GM19463 (cell line): ENCODE measurements at regions not wholly inside any gene's neighbourhood (a gene's known extent, or its start where the extent isn't known, plus 50 kb on each side); places are given as distances from the start of the nearest gene placed in this dataset.
"Not testable (repeated sequence)": the region's sequence is repeated elsewhere in the genome, so short reads cannot be mapped to it uniquely, and the experiment has no call there.

ENCODE experiments used
- ATAC-seq: cut with Tn5 transposase; IDR thresholded peaks from one replicate; pipeline ENCODE4 v1.9.1; 2021; ENCODE audit warnings: mild to moderate bottlenecking, moderate library complexity; ENCODE audit not compliant: unreplicated experiment

DNA sequence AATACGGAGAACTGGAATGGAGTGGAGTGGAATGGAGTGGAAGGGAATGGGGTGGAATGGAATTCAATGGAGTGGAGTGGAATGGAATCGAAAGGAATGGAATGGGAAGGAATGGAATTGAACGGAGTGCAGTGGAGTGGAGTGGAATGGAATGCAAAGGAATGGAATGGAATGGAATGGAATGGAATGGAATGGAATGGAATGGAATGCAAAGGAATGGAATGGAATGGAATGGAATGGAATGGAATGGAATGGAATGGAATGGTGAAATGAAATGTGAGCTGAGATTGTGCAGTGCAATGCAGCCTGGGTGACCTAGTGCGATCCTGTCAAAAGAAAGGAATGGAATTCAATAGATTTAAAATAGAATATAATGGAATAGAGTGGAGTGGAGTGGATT is 357.3 kb upstream of the WSB1 start:
- ATAC-seq, result not testable (repeated sequence)

DNA sequence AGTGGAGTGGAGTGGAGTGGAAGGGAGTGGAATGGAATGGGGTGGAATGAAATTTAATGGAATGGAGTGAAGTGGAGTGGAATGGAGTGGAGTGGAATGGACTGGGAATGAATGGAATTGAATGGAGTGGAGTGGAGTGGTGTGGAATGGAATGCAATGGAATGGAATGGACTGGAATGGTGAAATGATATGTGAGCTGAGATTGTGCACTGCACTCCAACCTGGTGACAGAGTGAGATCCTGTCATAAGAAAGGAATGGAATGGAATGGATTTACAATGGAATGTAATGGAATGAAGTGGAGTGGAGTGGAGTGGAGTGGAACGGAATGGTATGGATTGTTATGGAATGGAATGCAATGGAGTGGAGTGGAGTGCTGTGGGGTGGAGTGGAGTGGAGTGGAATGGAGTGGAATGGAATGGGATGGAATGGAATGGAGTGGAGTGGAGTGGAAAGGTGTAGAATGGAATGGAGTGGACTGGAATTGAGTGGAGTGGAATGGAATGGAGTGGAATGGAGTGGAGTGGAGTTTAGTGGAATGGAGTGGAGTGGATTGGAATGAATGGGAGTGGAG is 356.1 kb upstream of the WSB1 start:
- not testable (repeated sequence) for ATAC-seq

DNA sequence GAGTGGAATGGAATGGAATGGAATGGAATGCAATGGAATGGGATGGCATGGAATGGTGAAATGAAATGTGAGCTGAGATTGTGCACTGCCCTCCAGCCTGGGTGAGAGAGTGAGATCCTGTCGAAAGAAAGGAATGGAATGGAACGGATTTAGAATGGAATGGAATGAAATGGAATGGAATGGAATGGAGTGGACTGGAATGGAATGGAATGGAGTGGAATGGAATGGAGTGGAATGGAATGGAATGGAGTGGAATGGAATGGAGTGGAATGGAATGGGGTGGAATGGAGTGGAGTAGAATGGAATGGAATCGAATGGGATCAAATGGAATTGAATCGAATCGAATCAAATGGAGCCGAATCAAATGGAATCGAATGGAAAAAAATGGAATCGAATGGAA is 354.2 kb upstream of the WSB1 start:
- not testable (repeated sequence) for ATAC-seq

DNA sequence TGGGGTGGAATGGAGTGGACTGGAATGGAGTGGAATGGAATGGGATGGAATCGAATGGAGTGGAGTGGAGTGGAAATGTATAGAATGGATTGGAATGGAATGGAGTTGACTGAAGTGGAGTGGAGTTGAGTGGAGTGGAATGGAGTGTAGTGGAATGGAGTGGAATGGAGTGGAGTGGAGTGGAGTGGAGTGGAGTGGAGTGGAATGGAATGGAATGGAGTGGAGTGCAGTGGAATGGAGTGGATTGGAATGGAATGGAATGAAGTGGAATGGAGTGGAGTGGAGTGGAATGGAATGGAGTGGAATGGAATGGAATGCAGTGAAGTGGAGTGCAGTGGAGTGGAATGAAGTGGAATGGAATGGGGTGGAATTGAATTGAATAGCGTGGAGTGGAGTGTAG is 353.3 kb upstream of the WSB1 start:
- ATAC-seq, result not testable (repeated sequence)

DNA sequence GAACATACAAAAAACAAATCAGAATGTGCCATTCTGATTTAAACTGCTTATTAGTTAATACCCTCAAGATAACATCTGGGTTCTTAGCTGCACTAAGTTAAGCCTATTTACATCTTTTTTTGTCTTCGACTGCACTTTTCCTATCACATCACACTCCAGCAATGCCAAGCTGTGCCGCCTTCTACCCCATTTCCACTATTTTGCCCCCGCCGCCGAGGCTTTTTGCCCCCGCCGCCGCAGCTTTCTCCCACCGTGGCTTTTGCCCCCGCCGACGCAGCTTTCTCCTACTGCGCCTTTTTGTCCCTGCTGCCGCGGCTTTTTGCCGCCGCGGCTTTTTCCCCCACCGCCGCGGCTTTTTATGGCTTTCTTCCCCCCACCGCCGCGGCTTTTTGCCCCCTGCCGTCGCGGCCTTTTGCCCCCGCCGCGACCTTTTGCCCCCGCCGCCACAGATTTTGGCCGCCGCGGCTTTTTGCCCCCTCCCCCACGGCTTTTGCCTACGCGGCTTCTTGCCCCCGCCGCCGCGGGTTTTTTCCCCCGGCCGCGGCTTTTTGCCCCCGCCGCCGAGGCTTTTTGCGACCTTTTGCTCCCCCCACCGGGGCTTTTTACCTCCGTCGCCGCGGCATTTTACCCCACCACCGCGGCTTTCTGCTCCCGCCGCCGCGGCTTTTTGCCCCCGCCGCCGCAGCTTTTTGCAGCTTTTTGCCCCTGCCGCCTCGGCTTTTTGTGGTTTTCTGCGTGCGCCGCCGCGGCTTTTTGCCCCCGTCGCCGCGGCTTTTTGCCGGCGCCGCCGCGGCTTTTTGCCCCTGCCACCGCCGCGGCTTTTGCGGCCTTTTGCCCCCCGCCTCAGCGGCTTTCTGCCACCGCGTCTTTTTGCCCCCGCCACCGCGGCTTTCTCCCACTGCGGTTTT is 331.4 kb upstream of the WSB1 start:
- ATAC-seq, result no peak

DNA sequence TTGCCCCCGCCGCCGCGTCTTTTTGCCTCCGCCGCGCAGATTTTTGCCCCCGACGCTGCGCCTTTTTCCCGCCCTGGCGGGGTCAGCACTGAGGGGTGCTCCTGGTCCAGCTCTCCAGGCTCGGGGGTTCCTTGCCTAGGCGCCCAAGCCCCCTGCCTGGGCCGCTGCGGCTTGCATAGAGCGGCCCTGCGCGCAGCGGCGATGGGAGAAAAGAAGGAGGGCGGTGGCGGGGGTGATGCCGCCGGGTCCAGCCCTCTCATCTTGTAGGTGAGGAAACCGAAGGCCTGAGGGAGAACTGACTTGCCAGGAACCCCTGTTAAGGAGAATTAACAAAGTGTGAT is 330.8 kb upstream of the WSB1 start:
- no peak for ATAC-seq

DNA sequence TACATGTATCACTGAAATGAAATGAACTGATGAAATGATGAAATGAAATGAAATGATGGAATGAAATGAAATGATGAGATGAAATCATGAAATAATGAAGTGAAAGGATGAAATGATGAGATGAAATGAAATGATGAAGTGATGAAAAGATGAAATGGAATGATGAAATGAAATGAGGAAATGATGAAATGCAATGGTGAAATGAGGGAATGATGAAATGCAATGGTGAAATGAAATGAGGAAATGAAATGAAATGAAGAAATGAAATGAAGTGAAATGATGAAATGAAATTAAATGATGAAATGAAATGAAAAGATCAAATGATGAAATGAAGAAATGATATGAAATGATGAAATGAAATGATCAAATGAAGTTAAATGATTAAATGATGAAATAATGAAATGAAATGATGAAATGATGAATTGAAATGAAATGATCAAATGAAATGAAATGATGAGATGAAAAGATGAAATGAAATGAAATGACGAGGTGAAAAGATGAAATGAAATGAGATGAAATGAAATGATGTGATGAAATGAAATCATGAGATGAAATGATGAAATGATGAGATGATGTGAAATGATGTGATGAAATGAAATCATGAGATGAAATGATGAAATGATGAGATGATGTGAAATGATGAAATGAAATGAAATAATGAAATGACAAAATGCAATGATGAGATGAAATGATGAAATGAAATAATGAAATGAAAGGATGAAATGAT is 327.9 kb upstream of the WSB1 start:
- not testable (repeated sequence) for ATAC-seq

DNA sequence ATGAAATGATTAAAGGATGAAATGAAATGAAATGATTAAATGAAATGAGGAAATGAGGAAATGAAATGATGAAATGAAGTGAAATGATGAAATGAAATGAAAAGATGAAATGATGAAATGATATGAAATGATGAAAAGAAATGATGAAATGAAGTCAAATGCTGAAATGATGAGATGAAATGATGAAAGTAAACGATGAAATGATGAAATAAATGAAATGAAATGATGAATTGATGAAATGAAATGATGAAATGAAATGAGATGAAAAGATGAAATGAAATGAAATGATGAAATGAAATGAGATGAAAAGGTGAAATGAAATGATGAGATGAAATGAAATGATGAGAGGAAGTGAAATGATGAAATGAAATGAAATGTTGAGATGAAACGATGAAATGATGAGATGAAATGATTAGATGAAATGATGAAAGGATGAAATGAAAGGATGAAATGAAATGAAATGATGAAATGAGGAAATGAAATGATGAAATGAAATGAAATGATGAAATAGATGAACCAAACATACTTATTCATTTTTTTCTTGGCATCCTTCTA is 327.2 kb upstream of the WSB1 start:
- ATAC-seq, result not testable (repeated sequence)

DNA sequence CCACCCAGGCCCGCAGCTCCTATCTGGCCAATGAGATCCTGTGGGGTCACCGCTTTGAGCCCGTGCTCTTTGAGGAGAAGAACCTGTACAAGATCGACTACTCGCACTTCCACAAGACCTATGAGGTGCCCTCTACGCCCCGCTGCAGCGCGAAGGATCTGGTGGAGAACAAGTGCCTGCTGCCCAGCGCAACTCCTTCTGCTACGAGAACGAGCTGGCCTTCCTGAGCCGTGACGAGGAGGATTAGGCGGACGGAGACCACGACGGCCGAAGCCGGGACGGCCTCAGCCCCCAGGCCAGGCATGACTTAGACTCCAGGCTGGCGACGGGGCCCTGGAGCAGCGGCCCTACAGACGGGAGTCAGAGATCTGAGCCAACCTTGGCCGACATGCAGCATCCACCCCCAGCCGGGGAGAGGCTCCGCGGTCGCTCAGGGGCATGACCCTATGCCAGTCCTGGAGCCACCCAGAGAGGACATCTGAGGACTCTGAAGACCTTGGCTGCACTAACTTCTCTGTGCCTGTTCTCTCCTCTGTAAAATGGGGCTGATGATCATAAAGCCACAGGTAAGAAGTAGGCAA is 312.0 kb upstream of the WSB1 start:
- not testable (repeated sequence) for ATAC-seq

DNA sequence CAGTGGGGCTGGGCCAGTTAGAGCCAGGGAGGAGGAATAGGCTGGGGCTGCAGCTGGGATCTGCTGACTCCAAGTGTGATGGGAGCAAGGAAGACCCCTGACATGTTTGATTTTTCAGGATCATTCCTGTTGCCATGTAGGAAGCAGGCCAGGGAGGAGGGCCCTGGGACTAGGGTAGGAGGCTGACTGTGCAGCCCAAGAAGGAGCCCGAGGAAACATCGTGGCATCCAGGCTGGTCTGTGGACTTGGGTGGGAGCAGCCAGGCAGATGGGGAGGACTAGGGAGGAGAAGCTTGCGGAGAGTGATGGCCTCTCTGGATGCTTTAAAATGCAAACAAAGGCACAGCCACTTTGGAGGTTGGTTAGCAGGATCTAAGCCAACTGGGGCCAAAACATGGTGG is 311.4 kb upstream of the WSB1 start:
- ATAC-seq, result not testable (repeated sequence)

DNA sequence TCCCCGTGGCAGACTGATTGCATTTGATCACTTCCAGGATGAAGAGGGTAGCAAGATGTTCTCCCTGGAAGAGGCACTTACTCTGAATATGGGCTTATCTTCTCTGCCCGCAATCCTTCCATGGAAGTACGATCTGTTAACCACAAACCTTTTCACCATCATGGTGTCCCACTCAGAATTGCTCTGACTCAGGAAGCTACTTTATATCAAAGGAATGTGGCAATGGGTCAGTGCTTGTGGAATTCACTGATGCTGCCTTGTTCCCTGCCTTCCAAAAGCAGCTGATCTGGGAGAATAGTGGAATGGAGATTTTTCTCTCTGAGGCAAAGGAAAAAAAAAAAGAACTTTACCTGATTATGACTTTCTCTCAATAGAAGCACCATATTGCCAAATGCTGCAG is 306.1 kb upstream of the WSB1 start:
- ATAC-seq, result not testable (repeated sequence)

DNA sequence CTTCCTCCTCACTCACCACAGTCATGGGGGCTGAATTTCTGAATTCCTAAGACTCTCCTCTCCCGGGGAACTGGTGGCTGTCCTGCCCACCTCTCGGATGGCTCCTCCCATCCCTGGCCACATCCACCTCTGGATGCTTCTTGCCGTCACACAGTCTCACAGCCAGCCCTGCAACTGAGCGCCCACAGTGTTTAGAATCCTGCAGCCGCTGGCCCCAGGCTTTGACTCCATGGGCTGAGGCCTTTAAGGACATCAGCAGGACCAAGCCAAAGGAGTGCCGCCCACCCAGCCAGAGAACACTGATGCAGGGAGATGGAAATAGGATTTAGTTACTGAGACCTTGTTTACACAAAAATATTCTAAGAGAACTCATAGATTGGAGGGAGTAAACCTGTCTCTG is 299.3 kb upstream of the WSB1 start:
- not testable (repeated sequence) for ATAC-seq

DNA sequence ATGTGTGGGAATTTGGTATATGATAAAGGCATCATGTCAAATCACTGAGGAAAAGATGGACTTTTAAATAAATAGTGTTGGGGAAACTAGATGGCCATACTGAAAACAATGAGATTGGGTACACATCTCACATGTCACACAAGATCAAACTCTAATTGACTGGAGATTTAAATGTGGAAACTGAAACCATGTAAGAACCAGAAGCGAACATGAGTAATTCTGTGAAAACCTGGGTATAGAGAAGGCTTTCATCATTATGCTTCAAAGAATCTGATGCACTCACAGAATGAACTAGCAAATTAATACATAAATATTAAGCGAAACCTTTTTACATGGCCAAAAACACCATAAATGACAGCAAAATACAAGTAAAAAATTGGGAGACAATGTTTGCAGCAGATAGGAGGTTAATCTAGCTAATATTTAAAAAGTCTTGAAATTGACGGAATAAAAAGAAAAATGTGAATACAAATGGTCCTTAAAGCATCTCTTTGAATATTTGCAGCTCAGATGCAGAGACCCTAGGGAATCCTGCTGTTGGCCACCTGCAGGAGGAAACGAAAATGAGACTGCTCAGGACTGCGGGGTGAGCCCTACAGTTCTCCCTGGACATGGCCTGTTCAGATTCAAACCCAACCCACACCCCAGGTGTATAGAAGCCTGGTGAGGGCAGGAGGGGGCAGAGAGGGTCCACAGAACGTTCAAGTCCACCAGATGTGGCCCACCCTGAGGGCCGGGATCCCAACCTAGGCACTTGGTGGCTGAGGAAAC is 297.6 kb upstream of the WSB1 start:
- not testable (repeated sequence) for ATAC-seq

DNA sequence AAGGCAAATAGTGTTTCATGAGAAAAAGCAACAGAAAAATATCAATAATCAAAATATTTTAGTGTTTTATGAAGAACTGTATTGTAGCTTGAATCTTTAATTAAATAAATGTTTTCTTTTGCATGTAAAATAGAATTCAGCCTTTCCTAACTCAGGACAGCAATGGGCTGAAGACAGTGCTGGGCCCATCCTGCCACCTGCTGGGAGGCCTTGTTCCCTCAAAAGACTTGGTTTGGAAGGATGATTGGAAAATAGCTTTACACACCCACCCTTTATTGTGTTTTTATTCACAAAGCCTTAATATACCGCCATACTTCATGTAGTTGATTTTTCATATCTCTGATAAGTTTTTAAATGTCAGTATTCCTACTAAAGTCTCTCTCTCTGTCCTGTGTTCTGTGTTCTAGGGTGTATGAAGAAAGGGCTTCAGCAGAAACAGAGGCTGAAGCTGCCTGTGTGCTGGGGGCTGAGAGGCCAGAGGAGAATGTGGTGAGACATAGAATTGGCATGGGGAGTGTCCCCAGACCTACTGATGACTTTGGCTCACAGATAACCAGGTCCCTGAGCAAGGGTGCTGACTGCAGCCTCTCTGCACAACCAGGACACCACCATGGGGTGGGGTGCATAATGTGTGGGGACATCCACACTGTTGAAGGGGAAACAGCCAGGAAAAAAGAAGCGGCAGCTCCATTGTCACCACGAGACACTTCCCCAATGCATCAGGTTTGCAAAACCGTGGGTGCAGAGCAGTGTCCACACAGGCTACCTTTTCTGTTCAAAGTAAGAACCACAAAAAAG is 286.0 kb upstream of the WSB1 start:
- not testable (repeated sequence) for ATAC-seq

DNA sequence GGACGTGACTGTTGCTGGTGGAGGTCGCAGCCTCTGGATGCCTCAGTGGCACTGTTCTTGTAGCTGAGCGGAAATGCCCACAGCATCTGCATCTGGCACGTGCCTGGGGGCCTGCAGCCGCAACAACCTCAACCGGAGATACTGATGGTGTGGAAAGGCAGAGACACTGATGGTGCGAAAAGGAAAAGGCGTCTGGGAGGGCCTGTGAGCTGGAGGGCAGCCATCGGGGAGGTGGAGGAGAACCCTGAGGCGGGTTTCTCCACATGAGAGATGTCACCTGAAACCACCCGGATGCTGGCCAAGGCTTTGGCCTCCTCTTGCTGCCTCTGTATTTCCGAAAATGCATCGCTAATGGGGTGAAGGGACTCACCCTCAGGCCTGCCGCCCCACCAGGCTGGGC is 284.8 kb upstream of the WSB1 start:
- no peak for ATAC-seq

DNA sequence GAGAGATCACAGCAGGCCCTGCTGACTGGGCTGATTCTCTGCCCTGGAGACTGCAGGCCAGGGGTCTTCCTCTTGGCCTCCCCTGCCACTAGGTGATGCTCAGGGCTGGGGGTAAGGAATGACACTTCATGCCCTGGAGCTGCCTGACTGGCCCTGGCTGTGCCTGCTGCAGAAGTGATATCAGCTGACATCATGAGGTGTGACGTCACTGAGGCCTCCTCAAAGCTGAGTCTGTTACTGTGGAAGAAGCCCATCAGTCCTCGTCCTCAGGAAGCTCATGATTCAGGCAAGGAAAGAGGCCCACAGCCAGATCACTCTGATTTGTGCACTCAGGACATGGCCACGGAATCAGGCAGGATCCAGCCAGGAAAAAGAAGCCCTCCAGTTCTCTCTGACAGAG is 283.8 kb upstream of the WSB1 start:
- ATAC-seq, result not testable (repeated sequence)

DNA sequence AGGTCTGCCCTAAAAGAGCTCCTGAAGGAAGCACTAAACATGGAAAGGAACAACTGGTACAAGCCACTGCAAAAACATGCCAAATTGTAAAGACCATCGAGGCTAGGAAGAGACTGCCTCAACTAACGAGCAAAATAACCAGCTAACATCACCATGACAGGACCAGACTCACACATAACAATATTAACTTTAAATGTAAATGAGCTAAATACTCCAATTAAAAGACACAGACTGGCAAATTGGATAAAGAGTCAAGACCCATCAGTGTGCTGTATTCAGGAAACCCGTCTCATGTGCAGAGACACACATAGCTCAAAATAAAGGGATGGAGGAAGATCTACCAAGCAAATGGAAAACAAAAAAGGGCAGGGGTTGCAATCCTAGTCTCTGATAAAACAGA is 263.4 kb upstream of the WSB1 start:
- not testable (repeated sequence) for ATAC-seq

DNA sequence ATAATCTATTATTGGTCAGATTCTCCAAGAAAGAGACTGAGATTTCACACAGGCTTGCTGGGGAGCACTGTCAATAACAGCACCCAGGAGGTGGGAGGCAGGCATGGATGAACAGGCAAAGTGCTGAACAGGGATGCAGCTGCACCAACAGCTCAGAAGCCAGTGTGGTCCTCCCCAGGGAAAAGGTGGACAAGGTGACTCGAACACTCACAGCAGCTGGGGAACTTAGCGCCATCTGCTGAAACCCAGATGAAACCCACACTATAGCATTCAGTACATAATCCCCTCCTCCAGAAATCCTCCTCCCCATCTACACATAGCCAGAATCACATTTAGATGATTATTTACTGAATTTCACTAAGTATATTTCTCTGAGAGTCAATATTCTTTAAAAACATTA is 255.2 kb upstream of the WSB1 start:
- ATAC-seq, result no peak

DNA sequence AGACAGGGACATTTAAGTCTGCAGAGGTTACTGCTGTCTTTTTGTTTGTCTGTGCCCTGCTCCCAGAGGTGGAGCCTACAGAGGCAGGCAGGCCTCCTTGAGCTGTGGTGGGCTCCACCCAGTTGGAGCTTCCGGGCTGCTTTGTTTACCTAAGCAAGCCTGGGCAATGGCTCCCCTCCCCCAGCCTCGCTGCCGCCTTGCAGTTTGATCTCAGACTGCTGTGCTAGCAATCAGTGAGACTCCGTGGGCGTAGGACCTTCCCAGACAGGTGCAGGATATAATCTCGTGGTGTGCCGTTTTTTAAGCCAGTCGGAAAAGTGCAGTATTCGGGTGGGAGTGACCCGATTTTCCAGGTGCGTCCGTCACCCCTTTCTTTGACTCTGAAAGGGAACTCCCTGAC is 248.9 kb upstream of the WSB1 start:
- not testable (repeated sequence) for ATAC-seq
